ENCODE measurements at regions not wholly inside any gene's neighbourhood (a gene's known extent, or its start where the extent isn't known, plus 50 kb on each side); places are given as distances from the start of the nearest gene placed in this dataset.

DNA sequence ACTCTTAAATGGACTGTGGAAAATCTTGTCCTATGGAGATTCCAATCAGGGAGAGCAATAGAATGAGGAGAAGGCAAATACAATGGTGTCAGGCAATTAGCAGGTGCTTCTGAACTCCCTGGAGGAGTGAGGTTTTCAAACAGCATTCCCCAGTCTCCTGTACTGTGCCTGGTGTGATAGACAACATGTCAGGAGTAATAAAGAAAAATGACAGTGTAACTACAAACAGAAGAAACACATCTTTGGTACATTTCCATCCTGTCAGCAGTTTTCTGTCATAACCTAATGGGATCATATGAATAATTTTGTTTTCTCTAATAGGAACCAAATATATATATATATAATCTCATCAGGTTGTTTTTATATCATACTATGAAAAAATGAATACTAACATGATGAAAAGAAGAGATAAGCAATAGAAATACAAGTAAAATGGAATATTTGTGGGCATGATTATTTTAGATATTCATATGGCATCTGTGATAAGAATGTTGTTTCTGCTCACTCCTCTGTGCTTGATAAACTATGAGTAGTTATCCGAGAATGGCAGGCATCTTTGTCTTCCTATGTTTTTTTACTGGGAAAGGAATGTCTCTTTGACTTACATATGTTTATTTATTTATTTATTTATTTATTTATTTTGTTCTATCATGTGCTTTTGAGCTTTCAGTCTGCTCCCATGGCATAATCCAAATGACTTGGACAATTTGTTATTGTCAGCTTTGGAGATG lies 441.7 kb downstream of the TXNL1 start:
- TF ChIP-seq POLR2AphosphoS5 (IDR thresholded peaks at IDR 0.05; ENCODE audit: borderline replicate concordance, low read depth, low read length) (no peak), EZH2 (IDR thresholded peaks at IDR 0.05) (no peak)

Data from SK-N-MC (cell line).